ENCODE measurements at regions not wholly inside any gene's neighbourhood (a gene's known extent, or its start where the extent isn't known, plus 50 kb on each side); places are given as distances from the start of the nearest gene placed in this dataset.

- TF ChIP-seq SUZ12 (IDR thresholded peaks at IDR 0.05; ENCODE audit: extremely low read depth, insufficient read depth, insufficient read length) = no peak
- no peak for TF ChIP-seq ZNF274 (IDR thresholded peaks at IDR 0.05; ENCODE audit: low read depth, low read length)
Measured at GRCh38 chr2:161017780-161018470, 142.3 kb upstream of the TANK start.
